GM23248 (cell line): ENCODE measurements at regions not wholly inside any gene's neighbourhood (a gene's known extent, or its start where the extent isn't known, plus 50 kb on each side); places are given as distances from the start of the nearest gene placed in this dataset.

Experiments used
- EZH2 ChIP-seq: fragments of 200-600 bp; sonication (generic); IDR thresholded peaks from 2 replicates; pipeline ENCODE4 v1.6.1; 2018; ENCODE audit warnings: antibody characterized with exemption, mild to moderate bottlenecking; ENCODE audit not compliant: insufficient read depth, poor library complexity, severe bottlenecking
- EZH2phosphoT487 ChIP-seq: fragments of 200-600 bp; sonication (generic); IDR thresholded peaks from 2 replicates; pipeline ENCODE4 v1.6.1; 2018; ENCODE audit warnings: antibody characterized with exemption, moderate library complexity, mild to moderate bottlenecking, low read depth; ENCODE audit not compliant: insufficient read depth

DNA sequence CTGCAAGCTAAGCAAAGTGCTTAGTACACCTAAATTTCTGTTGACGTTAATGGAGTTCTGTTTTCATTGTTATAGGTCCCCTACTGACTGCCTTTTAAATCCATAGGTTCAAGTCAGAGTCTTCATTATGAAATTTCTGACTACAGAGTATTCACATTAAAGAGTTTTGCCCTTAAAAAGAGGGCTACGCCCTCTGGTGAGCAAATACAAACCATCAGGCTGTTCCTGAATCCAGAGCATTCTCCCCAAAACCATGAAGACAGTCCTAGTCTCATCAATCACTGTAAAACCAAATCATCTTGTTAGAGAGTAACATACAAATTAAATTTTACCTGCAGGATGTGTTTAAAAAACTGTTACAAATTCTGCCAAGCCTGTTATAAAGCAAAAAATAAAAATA, 1091.7 kb downstream of the TDRD15 start:
- no peak for TF ChIP-seq EZH2
- TF ChIP-seq EZH2phosphoT487, result no peak
